Cardiac muscle cell (in vitro differentiated cells and primary cell): ENCODE measurements at regions not wholly inside any gene's neighbourhood (a gene's known extent, or its start where the extent isn't known, plus 50 kb on each side); places are given as distances from the start of the nearest gene placed in this dataset.

Source experiments
- DNase-seq, 2 donors: peaks; one replicate each; pipeline versions ENCODE4 v3.0.0 to v3.0.0-alpha.2; 2010 to 2017; ENCODE audit warnings: low read depth in 1 of 2, low spot score in 1 of 2
- H3K27ac ChIP-seq: fragments of 200-600 bp; sonication (generic); 2 replicates; pipeline ENCODE4 v1.5.1; 2016
- H3K27me3 ChIP-seq: fragments of 200-600 bp; sonication (generic); 2 replicates; pipeline ENCODE4 v1.6.0; 2016; ENCODE audit warnings: control low read depth
- H3K36me3 ChIP-seq: fragments of 200-600 bp; sonication (generic); 2 replicates; pipeline ENCODE4 v1.5.1; 2016; ENCODE audit warnings: control low read depth
- H3K4me1 ChIP-seq: fragments of 200-600 bp; sonication (generic); 2 replicates; pipeline ENCODE4 v1.8.1; 2017; ENCODE audit warnings: low read depth, mild to moderate bottlenecking, mixed run types
- H3K4me3 ChIP-seq: fragments of 200-600 bp; sonication (generic); 2 replicates; pipeline ENCODE4 v1.5.1; 2016; ENCODE audit warnings: mild to moderate bottlenecking
- H3K9me3 ChIP-seq: fragments of 200-600 bp; sonication (generic); 2 replicates; pipeline ENCODE4 v1.5.1; 2017; ENCODE audit warnings: low read depth, mild to moderate bottlenecking, control low read depth
- CTCF ChIP-seq: IDR thresholded peaks from 2 replicates; pipeline ENCODE4 v1.5.1; 2012; ENCODE audit warnings: low read depth, mild to moderate bottlenecking, low read length

- H3K4me3 ChIP-seq: no peak overlapping the region
- DNase-seq: peak in 1 of 2 donors; percentile 3
- no peaks in the 10 kb centered on the region for H3K36me3 ChIP-seq
- no peak for TF ChIP-seq CTCF
- H3K27me3 ChIP-seq: no peaks in the 10 kb centered on the region
- H3K9me3 ChIP-seq: no peaks in the 10 kb centered on the region
- H3K27ac ChIP-seq: peak overlapping the region; percentile 61
- peaks cover 20% of the 10 kb centered on the region for H3K4me1 ChIP-seq
Observed at GRCh38 chr12:67797753-67798152, 149.2 kb downstream of the DYRK2 start.

- no peak for DNase-seq
- Histone ChIP-seq H3K4me1 (peaks cover 25% of the 10 kb centered on the region), H3K9me3 (no peaks in the 10 kb centered on the region), H3K36me3 (no peaks in the 10 kb centered on the region), H3K27me3 (no peaks in the 10 kb centered on the region), H3K27ac (no peak overlapping the region), H3K4me3 (no peak overlapping the region)
- TF ChIP-seq CTCF: no peak
Observed at GRCh38 chr12:67798768-67799167, 150.2 kb downstream of the DYRK2 start.

- Histone ChIP-seq H3K36me3 (no peaks in the 10 kb centered on the region), H3K4me3 (no peak overlapping the region), H3K27me3 (no peaks in the 10 kb centered on the region), H3K27ac (no peak overlapping the region), H3K9me3 (no peaks in the 10 kb centered on the region), H3K4me1 (peaks cover 11% of the 10 kb centered on the region)
- DNase-seq: no peak
- no peak for TF ChIP-seq CTCF
Observed at GRCh38 chr12:67802731-67803130, 154.2 kb downstream of the DYRK2 start.

- Histone ChIP-seq H3K4me1 (peaks cover 11% of the 10 kb centered on the region), H3K4me3 (no peak overlapping the region), H3K27me3 (no peaks in the 10 kb centered on the region), H3K9me3 (no peaks in the 10 kb centered on the region), H3K27ac (no peak overlapping the region), H3K36me3 (no peaks in the 10 kb centered on the region)
- no peak for TF ChIP-seq CTCF
- DNase-seq: no peak
Observed at GRCh38 chr12:67803278-67803993, 154.9 kb downstream of the DYRK2 start.

GRCh38 chr12:67804168-67804567 is 155.6 kb downstream of the DYRK2 start:
- TF ChIP-seq CTCF: no peak
- Histone ChIP-seq H3K4me1 (peaks cover 7% of the 10 kb centered on the region), H3K27ac (no peak overlapping the region), H3K9me3 (no peaks in the 10 kb centered on the region), H3K4me3 (no peak overlapping the region), H3K36me3 (no peaks in the 10 kb centered on the region), H3K27me3 (no peaks in the 10 kb centered on the region)
- no peak for DNase-seq

- no peaks in the 10 kb centered on the region for H3K36me3 ChIP-seq
- no peaks in the 10 kb centered on the region for H3K27me3 ChIP-seq
- peaks cover 5% of the 10 kb centered on the region for H3K4me1 ChIP-seq
- no peak for TF ChIP-seq CTCF
- H3K9me3 ChIP-seq: no peaks in the 10 kb centered on the region
- DNase-seq: peak in 1 of 2 donors; percentile 23
- H3K4me3 ChIP-seq: no peak overlapping the region
- H3K27ac ChIP-seq: peak overlapping the region; percentile 52
Observed at GRCh38 chr12:67807814-67808213, 159.3 kb downstream of the DYRK2 start.
